Umbilical cord (tissue), 1 donor: ENCODE measurements at regions not wholly inside any gene's neighbourhood (a gene's known extent, or its start where the extent isn't known, plus 50 kb on each side); places are given as distances from the start of the nearest gene placed in this dataset.

Experiments
- DNase-seq: peaks from one replicate; pipeline ENCODE4 v3.0.0-alpha.2; 2015; ENCODE audit warnings: low spot score

GRCh38 chr17:77808686-77809425 lies 149.6 kb upstream of the TNRC6C start:
- no peak for DNase-seq

DNA sequence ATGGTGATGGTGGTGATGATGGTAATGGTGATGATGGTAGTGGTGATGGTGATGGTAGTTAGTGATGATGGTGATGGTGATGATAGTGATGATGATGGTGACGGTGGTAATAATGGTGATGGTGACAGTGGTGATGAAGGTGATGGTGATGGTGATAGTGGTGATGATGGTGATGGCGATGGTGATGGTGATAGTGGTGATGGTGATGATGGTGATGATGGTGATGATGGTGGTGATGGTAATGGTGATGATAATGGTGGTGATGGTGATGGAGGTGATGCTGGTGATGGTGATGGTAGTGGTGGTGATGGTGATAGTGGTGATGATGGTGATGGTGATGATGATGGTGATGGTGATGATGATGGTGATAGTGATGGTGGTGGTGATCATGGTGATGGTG lies 148.7 kb upstream of the TNRC6C start:
- no peak for DNase-seq

DNA sequence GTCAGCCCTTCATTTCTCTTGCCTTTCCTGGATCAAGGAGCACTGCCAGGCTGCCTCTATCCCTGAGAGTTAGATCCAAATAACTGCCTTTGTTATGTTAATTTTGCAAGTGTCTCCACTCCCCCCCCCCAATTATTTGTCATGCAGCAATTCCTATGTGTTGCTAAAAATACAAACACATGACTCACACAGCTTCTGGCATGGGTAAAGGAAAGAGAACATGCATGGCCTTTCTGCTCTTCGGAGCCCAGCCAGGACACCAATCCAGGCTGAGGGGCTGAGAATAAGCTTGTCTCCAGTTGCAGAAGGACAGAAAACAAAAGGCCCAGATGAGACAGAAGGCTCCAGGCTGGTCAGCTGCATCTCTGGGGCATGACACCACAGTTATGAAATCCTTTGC lies 148.0 kb upstream of the TNRC6C start:
- peak; percentile 90 for DNase-seq

DNA sequence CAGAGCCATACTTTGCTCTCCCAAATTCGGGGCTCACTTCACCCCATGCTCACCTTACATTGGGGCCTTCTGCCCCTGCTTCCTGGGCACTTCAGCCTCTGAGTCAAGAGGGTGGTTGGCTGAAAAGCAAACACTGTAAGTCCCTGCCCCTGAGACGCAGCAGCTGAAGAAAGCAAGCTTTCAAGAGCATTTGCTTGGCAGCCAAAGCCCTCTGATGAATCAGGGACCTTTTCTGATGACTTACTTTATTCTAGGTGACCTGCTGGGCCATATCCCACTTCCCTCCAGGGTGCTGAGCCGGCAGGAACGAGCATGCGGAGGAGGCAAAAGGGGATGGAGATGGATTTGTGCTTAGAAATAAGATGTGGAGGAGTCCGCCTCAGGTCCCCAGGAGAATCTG lies 147.0 kb upstream of the TNRC6C start:
- no peak for DNase-seq

DNA sequence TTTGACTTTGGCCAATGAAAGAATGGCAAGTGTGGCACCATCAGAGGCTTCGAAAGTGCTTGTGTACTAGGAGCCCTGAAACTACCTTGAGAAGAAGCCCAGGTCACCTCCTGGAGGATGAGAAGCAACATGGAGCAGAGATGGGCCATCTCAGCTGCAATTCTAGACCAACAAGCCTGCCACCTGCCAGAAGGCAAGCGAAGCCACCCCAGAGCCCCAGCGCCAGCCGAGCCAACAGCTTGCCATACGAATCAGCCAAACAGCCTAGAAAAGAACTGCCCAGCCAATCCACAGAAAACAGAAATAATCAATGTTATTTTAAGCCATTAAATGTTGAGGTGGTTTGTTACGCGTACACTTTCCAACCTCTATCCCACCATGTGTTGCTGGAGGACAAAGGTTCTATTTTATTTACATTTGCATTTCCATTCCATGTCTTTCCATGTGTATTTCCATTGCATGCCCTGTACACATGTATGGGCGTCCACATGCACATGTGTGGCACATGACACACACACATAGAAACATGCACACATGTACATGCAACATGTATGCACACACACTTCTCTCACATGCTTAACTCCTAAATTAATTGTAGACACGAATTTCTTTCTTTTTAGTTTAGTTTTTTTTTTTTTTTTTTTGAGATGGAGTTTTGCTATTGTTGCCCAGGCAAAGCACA lies 144.3 kb upstream of the TNRC6C start:
- DNase-seq = no peak

DNA sequence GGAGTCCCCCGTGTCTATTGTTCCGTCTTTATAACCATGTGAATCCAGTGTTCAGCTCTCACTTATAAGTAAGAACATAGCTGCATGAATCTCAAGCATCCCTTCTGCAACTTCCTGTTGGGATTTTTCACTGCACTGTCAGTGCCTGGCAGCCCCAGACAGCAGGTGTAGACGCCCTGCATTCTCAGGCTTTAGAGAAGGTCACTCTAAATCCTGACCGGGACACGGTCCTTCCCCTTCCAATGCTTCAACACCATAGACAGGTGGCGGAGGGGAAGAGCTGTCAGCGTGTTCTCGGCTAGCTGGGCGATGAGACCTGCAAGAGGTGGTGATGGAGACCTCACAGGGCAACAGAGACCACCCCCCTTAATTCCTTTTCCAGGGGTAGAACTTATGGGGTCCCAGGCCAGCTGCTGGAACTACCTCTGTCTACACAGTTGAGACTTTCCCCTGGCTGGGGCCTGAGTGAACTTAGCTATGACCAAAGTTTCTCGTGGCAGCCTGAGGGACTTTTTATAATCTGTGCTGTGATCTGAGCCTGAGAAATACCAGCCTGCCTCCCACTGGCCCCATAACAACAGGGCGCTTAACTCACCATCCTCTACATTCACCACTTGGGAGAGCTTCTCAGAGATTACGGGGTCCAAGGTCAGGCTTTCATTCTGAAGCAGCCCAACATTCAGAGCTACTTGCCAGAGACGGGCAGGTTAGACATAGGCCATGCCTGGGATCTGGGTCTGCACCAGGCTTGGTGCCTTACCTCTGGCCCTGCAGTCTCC lies 143.2 kb upstream of the TNRC6C start:
- DNase-seq = peak; percentile 24

DNA sequence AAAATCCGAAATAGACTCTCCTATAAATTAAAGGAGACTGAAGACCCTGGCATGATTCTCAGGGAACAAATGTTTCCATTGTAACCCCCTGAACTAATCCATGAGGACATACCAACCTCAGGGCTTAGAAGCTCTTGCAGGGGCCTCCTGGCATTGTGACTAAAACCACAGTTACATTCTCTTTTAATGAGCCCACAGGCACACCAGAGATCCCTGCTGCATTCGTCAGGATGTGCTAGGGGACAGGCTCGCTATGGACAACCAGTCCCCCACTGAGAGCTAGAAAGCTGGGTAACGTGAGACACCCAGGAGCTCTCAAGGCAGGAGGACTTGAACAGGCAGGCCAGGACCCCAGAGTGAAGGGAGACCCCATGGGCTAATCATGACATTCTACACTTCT lies 140.6 kb upstream of the TNRC6C start:
- no peak for DNase-seq

DNA sequence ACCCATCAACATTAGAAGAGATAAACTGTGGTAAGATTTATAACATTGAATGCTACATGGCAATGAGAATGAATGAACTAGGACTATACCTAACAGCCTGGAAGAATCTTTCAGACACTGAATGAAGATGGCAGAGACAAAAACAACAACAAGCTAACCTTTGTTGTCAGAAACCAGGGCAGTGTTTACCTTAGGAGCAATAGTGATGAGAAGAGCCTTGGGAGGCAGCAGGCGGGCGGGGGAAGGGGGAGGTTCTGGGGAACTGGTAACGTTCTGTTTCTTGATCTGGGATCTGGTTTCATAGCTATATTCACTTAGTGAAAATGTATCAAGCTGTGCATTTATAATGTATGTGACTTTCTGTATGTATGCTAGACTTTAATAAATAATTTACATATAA lies 139.0 kb upstream of the TNRC6C start:
- no peak for DNase-seq

- no peak for DNase-seq
These were observed 137.4 kb upstream of the TNRC6C start for GRCh38 chr17:77821114-77821513.

DNA sequence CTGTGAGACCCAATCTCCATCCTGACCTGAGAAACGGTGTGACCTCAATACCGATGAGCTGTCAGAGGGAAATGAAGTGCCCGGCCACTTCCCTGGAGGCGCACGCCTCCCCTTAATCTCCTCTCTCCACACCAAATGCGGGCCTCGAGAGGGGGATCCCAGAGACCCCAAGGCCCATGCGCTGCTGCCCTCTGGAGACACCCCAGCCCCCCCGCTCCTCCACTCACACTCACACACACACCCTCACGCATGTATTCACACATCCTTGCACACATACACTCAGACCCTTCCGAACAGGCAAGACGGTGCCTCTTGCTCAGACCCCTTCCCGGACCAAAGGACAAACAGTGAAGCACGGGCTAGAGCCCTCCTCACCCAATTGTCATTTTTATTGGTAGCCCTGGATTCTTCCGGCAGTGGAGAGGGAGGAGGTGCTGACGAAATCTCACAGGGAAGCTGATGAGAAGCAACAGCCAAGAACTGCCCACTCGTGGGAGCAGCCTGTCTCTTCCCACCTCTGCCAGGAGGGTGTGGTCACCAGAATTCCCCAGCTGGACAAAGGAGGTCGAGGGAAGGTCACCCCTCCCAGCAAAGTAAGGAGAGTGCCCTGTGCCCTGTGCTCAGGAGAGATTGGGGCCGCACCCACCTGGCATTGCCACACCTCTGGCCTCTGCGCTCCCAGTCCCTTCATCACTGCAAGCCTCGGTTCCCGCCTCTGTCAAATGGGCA lies 136.0 kb upstream of the TNRC6C start:
- peak; percentile 43 for DNase-seq

DNA sequence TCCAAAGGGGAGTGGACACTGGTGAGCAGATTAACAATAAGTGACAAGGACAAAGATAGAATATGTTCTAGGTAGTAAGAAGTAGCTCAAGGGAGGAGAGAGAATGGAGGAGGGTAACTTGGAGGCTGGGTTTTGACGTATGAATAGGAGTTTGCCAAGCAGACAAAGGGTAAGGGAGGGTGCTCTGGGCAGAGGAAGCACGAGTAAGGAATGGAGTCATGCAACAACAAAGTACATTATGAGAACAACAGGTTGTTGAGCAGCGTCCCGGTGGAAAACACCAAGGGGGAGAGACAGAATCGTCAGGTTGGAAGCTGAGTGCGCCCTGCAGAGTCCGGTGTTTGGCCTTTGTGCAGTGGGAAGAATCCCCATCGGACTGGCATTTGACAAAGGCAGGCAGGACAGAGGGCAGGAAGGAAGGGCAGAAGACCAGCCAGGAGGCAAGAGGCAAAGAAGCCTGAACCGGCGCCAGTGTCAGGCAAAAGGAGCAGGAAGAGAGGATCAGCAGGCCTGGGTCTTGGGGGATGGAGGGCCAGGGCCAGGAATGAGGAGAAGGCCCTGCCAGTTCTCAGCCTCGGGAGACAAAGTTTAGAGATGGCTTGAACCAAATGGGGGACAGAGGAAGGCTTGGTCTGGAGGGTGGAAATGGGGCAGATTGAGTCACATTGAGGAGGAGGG lies 134.3 kb upstream of the TNRC6C start:
- no peak for DNase-seq

- DNase-seq = no peak
These were observed 133.7 kb upstream of the TNRC6C start for GRCh38 chr17:77824780-77825280.

DNA sequence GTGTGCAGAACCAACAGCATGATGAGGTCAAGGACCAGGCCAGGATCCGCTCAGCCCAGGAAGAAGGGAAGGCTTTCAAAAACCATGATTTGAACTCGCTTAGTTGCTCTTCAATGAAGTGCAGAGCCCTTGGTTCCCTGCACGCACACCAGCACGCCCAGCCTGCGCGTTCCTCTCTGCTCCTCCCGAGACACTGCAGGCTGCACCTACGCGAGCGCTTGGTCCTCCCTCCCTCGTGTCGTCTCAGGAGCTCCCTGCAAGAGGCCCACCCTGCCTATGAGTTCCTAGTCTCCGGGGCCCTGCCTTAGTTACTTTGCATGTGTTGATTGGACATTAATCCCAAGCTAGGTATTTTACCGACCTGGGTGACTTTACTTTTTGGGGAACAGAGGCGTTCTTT lies 132.9 kb upstream of the TNRC6C start:
- no peak for DNase-seq

- no peak for DNase-seq
These were observed 132.2 kb upstream of the TNRC6C start for GRCh38 chr17:77826132-77826873.

DNA sequence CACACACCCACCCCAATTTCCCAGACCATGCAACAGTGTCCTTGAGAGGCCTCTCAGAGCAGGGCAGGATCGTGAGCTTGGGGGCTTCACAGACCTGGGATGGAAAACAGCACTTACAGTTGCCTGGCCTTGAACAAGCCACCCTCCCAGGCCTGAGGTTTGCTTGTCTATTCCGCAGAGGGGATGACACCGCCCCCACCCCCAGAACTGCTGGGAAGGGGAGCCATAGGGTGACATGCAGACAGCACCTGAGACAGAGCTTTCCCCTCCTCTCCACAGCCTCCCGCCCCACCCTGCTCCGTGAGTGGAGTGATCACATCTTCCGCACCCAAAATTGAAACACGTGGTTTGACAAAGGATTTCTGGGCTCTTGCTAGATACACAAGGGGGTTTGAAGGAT lies 131.5 kb upstream of the TNRC6C start:
- DNase-seq = no peak

GRCh38 chr17:77827511-77827910 lies 131.0 kb upstream of the TNRC6C start:
- DNase-seq = no peak

- DNase-seq = no peak
These were observed 129.6 kb upstream of the TNRC6C start for GRCh38 chr17:77828749-77829539.

DNA sequence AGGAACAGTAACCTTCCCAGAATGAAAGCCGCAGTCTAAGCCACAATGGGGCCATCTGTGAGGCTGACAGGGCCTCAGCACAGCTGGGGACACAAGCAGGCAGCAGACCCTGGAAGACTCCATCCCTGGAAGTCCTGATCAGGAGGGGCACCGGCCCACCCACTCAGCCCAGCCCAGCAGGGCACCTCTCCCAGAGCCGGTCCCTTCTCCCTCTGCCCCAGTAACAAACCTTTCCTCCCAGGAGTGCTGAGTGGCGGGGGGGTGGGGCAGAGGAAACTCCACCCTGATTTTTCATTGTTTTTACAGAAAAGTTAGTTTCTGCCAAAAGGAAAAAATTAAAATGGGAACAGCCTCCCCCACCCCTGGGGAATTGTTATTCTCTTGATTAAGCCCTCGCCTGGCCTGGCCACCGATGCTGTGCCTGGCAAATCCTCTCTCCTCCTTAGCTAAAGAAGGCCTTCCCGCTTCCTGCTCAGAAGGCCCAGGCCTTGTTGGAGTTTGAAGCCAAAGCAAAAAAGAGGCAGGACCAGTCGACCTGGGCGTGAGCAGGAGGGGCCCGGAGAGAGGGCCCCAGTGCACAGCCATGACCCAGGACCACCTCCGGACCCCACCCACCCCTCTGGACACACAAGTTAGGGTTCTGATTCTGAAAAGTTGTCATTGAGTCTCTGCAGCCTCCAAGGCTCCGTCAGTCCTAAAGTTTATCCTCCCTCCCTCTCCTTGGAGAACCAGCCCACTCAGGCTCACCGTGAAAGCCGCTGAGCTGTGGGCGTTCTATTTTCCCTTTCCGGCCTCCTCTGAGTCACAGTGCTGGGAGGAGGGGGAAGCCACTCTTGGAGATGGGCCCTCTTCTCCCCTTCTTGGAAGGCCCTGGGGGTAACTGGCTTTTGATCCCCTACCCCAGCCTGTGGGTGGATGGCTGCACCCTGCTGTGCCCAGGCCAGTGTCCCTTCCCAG lies 128.4 kb upstream of the TNRC6C start:
- DNase-seq = peak; percentile 91
